ENCODE measurements at regions not wholly inside any gene's neighbourhood (a gene's known extent, or its start where the extent isn't known, plus 50 kb on each side); places are given as distances from the start of the nearest gene placed in this dataset.

GRCh38 chr2:139067874-139068273 lies 287.7 kb upstream of the NXPH2 start:
- DNase-seq (ENCODE audit: extremely low spot score) = no peak
- Histone ChIP-seq H3K36me3 (ENCODE audit: insufficient read depth) (no peaks in the 10 kb centered on the region), H3K4me3 (ENCODE audit: low read depth, low read length) (no peak overlapping the region), H3K4me1 (ENCODE audit: insufficient read depth) (no peaks in the 10 kb centered on the region), H3K27ac (ENCODE audit: low read depth) (no peak overlapping the region)
- 88% methylated on average over 1 of the region's 1 CpG for WGBS

DNA sequence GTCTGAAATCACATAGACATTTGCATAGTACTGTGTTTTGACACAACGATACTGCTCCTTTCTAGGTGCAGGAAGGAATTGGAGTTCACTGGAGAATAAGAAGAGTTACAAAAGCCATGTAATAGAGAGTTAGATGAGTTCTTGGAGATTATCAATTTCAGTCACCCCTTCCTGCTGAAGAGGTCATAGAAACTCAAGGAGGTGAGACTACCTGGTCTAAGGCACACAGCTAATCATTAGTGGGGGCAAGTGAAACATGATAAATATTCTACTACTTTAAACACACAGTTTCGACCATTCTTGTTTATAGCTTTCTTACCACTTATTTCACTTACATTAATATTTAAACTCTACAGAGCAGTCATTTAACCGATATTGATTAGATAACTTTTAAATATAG lies 286.9 kb upstream of the NXPH2 start:
- Histone ChIP-seq H3K4me1 (ENCODE audit: insufficient read depth) (no peaks in the 10 kb centered on the region), H3K27ac (ENCODE audit: low read depth) (no peak overlapping the region), H3K4me3 (ENCODE audit: low read depth, low read length) (no peak overlapping the region), H3K36me3 (ENCODE audit: insufficient read depth) (no peaks in the 10 kb centered on the region)
- DNase-seq (ENCODE audit: extremely low spot score) = no peak
- WGBS = 88% methylated on average over 3 of the region's 3 CpGs

DNA sequence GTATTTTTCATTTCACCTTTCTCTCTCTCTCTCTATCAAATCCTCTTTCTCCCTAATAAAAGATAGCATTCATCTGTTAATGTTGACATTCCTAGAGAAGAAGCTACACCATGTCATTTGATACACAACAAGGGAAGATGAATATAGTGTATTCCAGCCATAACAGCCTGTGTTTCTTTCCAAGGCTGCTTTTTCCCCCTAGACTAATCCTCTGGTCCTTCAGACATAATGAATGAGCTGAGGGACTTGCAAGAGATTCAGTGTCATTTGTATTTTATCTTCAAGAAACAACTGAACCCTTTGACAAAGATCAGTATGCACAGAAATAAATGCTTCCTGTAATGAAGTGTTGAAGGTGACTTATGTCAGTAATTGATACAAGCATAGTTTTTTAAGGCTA lies 284.0 kb upstream of the NXPH2 start:
- DNase-seq (ENCODE audit: extremely low spot score) = no peak
- Histone ChIP-seq H3K36me3 (ENCODE audit: insufficient read depth) (no peaks in the 10 kb centered on the region), H3K27ac (ENCODE audit: low read depth) (no peak overlapping the region), H3K4me3 (ENCODE audit: low read depth, low read length) (no peak overlapping the region), H3K4me1 (ENCODE audit: insufficient read depth) (no peaks in the 10 kb centered on the region)

GRCh38 chr2:139059617-139060016 lies 279.4 kb upstream of the NXPH2 start:
- Histone ChIP-seq H3K4me1 (ENCODE audit: insufficient read depth) (no peaks in the 10 kb centered on the region), H3K27ac (ENCODE audit: low read depth) (no peak overlapping the region), H3K4me3 (ENCODE audit: low read depth, low read length) (no peak overlapping the region), H3K36me3 (ENCODE audit: insufficient read depth) (no peaks in the 10 kb centered on the region)
- DNase-seq (ENCODE audit: extremely low spot score) = no peak
- 77% methylated on average over 2 of the region's 2 CpGs for WGBS

DNA sequence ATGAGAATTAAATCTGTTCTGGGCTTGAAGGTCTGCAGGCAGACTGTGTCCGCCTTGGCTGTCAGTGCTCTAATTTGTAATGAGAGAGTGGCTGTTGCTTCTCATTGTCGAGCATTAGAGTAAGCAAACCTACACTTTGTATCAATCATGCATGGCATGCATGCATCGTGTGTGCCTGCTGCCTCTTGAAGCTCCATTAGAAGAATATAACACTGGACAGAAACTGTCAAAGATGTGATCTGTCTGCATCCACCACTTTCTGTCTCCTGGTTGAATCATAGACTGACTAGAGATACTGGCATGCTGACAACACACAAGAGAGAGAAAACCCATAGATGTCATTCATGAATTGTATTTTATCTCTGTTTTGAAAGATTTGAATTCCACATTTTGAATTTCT lies 275.0 kb upstream of the NXPH2 start:
- Histone ChIP-seq H3K27ac (ENCODE audit: low read depth) (no peak overlapping the region), H3K36me3 (ENCODE audit: insufficient read depth) (no peaks in the 10 kb centered on the region), H3K4me3 (ENCODE audit: low read depth, low read length) (no peak overlapping the region), H3K4me1 (ENCODE audit: insufficient read depth) (no peaks in the 10 kb centered on the region)
- WGBS = 62% methylated on average over 3 of the region's 3 CpGs
- DNase-seq (ENCODE audit: extremely low spot score) = no peak

GRCh38 chr2:139048017-139048416 lies 267.8 kb upstream of the NXPH2 start:
- no peak for DNase-seq (ENCODE audit: extremely low spot score)
- H3K36me3 ChIP-seq (ENCODE audit: insufficient read depth) = no peaks in the 10 kb centered on the region
- no peak overlapping the region for H3K27ac ChIP-seq (ENCODE audit: low read depth)
- H3K4me1 ChIP-seq (ENCODE audit: insufficient read depth) = no peaks in the 10 kb centered on the region
- no peak overlapping the region for H3K4me3 ChIP-seq (ENCODE audit: low read depth, low read length)

GRCh38 chr2:139045524-139045923 lies 265.3 kb upstream of the NXPH2 start:
- Histone ChIP-seq H3K4me1 (ENCODE audit: insufficient read depth) (no peaks in the 10 kb centered on the region), H3K36me3 (ENCODE audit: insufficient read depth) (no peaks in the 10 kb centered on the region), H3K4me3 (ENCODE audit: low read depth, low read length) (no peak overlapping the region), H3K27ac (ENCODE audit: low read depth) (no peak overlapping the region)
- WGBS = 64% methylated on average over 2 of the region's 2 CpGs
- no peak for DNase-seq (ENCODE audit: extremely low spot score)

GRCh38 chr2:139034064-139034463 lies 253.9 kb upstream of the NXPH2 start:
- Histone ChIP-seq H3K4me1 (ENCODE audit: insufficient read depth) (no peaks in the 10 kb centered on the region), H3K27ac (ENCODE audit: low read depth) (no peak overlapping the region), H3K36me3 (ENCODE audit: insufficient read depth) (no peaks in the 10 kb centered on the region), H3K4me3 (ENCODE audit: low read depth, low read length) (no peak overlapping the region)
- DNase-seq (ENCODE audit: extremely low spot score) = no peak

GRCh38 chr2:139033300-139033699 lies 253.1 kb upstream of the NXPH2 start:
- no peak for DNase-seq (ENCODE audit: extremely low spot score)

GRCh38 chr2:139031722-139032121 lies 251.5 kb upstream of the NXPH2 start:
- Histone ChIP-seq H3K4me1 (ENCODE audit: insufficient read depth) (no peaks in the 10 kb centered on the region), H3K4me3 (ENCODE audit: low read depth, low read length) (no peak overlapping the region), H3K27ac (ENCODE audit: low read depth) (no peak overlapping the region)

More at GRCh38 chr2:139033300-139033699, 253.1 kb upstream of the NXPH2 start:
- Histone ChIP-seq H3K27ac (ENCODE audit: low read depth) (no peak overlapping the region), H3K36me3 (ENCODE audit: insufficient read depth) (no peaks in the 10 kb centered on the region), H3K4me1 (ENCODE audit: insufficient read depth) (no peaks in the 10 kb centered on the region), H3K4me3 (ENCODE audit: low read depth, low read length) (no peak overlapping the region)
- WGBS = 33% methylated on average over 2 of the region's 2 CpGs

GRCh38 chr2:139020287-139020686 lies 240.1 kb upstream of the NXPH2 start:
- WGBS = 93% methylated on average over 1 of the region's 1 CpG
- H3K4me1 ChIP-seq (ENCODE audit: insufficient read depth) = no peaks in the 10 kb centered on the region
- no peak for DNase-seq (ENCODE audit: extremely low spot score)
- H3K36me3 ChIP-seq (ENCODE audit: insufficient read depth) = no peaks in the 10 kb centered on the region
- no peak overlapping the region for H3K27ac ChIP-seq (ENCODE audit: low read depth)
- H3K4me3 ChIP-seq (ENCODE audit: low read depth, low read length) = no peak overlapping the region

More at GRCh38 chr2:139031722-139032121, 251.5 kb upstream of the NXPH2 start:
- no peaks in the 10 kb centered on the region for H3K36me3 ChIP-seq (ENCODE audit: insufficient read depth)
- no peak for DNase-seq (ENCODE audit: extremely low spot score)

DNA sequence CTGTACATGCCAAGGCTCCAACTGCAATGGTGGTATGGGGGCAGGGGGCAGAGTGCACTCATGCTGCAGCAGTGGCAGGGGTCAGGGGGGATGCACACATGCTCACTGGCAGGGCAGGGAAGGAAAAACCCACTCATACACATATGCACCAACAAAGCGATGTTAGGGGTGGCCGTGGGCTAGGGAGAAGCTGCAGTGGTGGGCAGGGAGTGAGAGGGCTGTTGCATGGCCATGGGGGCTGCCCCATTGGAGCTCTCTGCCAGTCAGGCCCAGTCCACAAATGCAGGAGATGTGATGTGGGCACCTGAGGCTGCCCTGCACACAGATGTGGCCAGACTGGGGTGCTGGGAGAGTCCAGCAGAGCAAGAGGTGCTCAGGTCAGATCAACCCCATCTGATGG lies 238.1 kb upstream of the NXPH2 start:
- WGBS = 93% methylated on average over 2 of the region's 2 CpGs
- Histone ChIP-seq H3K27ac (ENCODE audit: low read depth) (no peak overlapping the region), H3K4me1 (ENCODE audit: insufficient read depth) (no peaks in the 10 kb centered on the region), H3K36me3 (ENCODE audit: insufficient read depth) (no peaks in the 10 kb centered on the region), H3K4me3 (ENCODE audit: low read depth, low read length) (no peak overlapping the region)
- no peak for DNase-seq (ENCODE audit: extremely low spot score)

GRCh38 chr2:139007130-139007529 lies 226.9 kb upstream of the NXPH2 start:
- Histone ChIP-seq H3K27ac (ENCODE audit: low read depth) (no peak overlapping the region), H3K4me3 (ENCODE audit: low read depth, low read length) (no peak overlapping the region), H3K36me3 (ENCODE audit: insufficient read depth) (no peaks in the 10 kb centered on the region), H3K4me1 (ENCODE audit: insufficient read depth) (no peaks in the 10 kb centered on the region)
- no peak for DNase-seq (ENCODE audit: extremely low spot score)

DNA sequence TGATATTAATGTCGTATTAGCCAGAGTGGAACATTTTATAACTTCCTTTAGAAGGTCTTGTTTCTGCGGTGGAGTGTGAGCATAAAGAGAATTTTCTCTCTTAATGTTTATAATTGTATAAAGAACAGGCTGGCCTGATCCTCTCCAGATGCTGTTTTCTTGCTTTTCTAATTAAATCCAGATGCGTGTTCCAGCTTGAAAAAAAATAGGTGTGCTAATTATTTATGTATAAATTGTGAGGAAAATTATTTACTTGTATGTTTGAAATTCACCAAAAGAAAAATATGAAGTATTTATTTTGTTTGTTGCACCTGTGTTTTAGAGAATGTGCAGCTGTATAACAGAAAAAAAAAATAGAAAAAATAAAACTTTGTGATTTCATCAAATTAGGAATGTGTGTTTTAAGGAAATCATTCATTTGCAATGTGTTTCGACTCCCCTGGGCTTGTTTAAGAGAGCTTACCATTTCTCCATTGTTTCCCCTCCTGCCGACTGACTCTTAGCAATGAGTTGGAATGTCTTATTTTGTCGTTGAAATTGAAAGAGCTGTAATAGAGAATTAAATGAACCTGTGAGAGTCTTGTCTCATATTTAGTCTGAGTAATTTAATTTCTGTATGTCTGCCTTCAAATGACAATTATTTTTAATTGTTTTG lies 220.1 kb upstream of the NXPH2 start:
- DNase-seq (ENCODE audit: extremely low spot score) = no peak
- WGBS = 39% methylated on average over 6 of the region's 6 CpGs
- no peaks in the 10 kb centered on the region for H3K4me1 ChIP-seq (ENCODE audit: insufficient read depth)
- no peak overlapping the region for H3K27ac ChIP-seq (ENCODE audit: low read depth)
- no peaks in the 10 kb centered on the region for H3K36me3 ChIP-seq (ENCODE audit: insufficient read depth)
- no peak overlapping the region for H3K4me3 ChIP-seq (ENCODE audit: low read depth, low read length)

GRCh38 chr2:138997856-138998517 lies 217.8 kb upstream of the NXPH2 start:
- Histone ChIP-seq H3K27ac (ENCODE audit: low read depth) (no peak overlapping the region), H3K36me3 (ENCODE audit: insufficient read depth) (no peaks in the 10 kb centered on the region), H3K4me1 (ENCODE audit: insufficient read depth) (no peaks in the 10 kb centered on the region), H3K4me3 (ENCODE audit: low read depth, low read length) (no peak overlapping the region)
- DNase-seq (ENCODE audit: extremely low spot score) = no peak
- 74% methylated on average over 3 of the region's 3 CpGs for WGBS
